ENCODE measurements at regions not wholly inside any gene's neighbourhood (a gene's known extent, or its start where the extent isn't known, plus 50 kb on each side); places are given as distances from the start of the nearest gene placed in this dataset.

DNA sequence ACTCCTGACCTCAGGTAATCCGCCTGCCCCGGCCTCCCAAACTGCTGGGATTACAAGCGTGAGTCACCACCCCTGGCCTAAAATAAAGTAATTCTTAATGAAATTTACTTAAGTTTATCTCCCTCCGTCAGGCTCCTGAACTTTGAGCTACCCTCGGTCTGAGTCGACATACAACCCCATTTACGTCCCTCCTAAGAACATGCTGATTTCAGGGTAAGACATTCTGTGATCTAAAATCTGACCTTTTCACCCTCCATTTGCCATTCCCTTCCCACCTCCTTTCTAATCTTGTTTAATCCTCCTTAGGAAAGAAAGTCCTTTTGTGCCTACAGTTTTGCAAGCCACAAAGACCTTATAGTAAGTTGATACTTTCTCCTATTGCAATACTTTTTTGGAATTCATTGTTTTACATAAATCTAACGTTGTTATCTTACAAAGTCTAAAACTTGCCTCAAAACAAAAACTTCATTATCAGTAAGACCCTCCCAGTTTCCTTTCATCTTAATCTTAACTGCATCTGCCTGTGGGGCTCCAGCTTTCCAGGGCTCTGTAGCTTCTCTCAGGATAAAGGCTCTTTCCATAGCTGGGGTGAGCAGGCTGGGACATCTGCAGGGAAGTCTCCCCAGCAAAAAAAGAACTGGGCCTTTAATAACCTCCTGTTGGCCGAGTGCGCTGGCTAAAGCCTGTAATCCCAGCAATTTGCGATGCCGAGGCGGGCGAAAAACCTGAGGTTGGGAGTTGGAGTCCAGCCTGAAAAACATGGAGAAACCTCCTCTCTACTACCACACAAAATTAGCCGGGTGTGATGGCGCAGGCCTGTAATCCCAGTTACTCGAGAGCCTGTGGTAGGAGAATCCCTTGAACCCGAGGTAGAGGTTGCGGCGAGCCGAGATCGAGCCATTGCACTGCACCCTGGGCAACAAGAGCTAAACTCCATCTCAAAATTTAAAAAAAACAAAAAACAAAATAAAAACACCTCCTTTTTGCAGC is 143.1 kb downstream of the ZNF737 start:
- Histone ChIP-seq H3K4me3 (ENCODE audit: low read depth, low read length) (peak overlapping the region; percentile 72), H3K9me3 (ENCODE audit: control insufficient read depth, low read length) (no peaks in the 10 kb centered on the region), H3K9ac (no peak overlapping the region), H3K27ac (peak overlapping the region; percentile 71), H3K4me2 (ENCODE audit: low read length) (peak overlapping the region; percentile 71), H3K4me1 (no peaks in the 10 kb centered on the region), H3K79me2 (no peaks in the 10 kb centered on the region), H3K36me3 (ENCODE audit: control insufficient read depth, insufficient read depth, low read length) (no peaks in the 10 kb centered on the region), H3K27me3 (ENCODE audit: control insufficient read depth, insufficient read depth, low read length) (no peaks in the 10 kb centered on the region), H2AFZ (peak overlapping the region; percentile 70)
- TF ChIP-seq, protein P1, sequence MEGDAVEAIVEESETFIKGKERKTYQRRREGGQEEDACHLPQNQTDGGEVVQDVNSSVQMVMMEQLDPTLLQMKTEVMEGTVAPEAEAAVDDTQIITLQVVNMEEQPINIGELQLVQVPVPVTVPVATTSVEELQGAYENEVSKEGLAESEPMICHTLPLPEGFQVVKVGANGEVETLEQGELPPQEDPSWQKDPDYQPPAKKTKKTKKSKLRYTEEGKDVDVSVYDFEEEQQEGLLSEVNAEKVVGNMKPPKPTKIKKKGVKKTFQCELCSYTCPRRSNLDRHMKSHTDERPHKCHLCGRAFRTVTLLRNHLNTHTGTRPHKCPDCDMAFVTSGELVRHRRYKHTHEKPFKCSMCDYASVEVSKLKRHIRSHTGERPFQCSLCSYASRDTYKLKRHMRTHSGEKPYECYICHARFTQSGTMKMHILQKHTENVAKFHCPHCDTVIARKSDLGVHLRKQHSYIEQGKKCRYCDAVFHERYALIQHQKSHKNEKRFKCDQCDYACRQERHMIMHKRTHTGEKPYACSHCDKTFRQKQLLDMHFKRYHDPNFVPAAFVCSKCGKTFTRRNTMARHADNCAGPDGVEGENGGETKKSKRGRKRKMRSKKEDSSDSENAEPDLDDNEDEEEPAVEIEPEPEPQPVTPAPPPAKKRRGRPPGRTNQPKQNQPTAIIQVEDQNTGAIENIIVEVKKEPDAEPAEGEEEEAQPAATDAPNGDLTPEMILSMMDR (IDR thresholded peaks at IDR 0.05), result no peak

DNA sequence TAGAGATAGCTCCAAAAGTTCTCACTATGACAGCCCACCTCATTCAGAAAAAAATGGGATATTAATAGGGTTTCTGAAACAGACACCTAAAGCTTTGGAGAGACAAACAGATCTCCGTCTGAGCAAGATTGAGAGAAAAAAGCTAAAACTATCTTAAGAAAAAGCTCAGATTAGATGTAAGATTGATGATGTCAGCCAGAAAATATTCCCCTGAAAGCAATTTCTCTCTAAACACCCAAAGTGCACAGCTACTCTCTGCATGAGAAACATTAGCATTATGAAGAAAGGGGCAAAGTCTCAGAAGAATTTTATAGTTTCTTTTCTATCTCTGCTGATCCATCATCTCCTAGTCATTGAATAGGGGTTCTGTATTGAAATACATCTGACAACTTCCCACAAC is 148.9 kb downstream of the ZNF737 start:
- Histone ChIP-seq H3K27ac (peak overlapping the region; percentile 69), H3K9ac (no peak overlapping the region), H3K9me3 (ENCODE audit: control insufficient read depth, low read length) (no peaks in the 10 kb centered on the region), H3K4me3 (ENCODE audit: low read depth, low read length) (no peak overlapping the region), H3K79me2 (no peaks in the 10 kb centered on the region), H3K4me2 (ENCODE audit: low read length) (peak overlapping the region; percentile 34), H3K36me3 (ENCODE audit: control insufficient read depth, insufficient read depth, low read length) (no peaks in the 10 kb centered on the region), H2AFZ (peak overlapping the region; percentile 25), H3K27me3 (ENCODE audit: control insufficient read depth, insufficient read depth, low read length) (no peaks in the 10 kb centered on the region), H3K4me1 (peaks cover 9% of the 10 kb centered on the region)
- TF ChIP-seq, protein P1 (IDR thresholded peaks at IDR 0.05), result no peak

DNA sequence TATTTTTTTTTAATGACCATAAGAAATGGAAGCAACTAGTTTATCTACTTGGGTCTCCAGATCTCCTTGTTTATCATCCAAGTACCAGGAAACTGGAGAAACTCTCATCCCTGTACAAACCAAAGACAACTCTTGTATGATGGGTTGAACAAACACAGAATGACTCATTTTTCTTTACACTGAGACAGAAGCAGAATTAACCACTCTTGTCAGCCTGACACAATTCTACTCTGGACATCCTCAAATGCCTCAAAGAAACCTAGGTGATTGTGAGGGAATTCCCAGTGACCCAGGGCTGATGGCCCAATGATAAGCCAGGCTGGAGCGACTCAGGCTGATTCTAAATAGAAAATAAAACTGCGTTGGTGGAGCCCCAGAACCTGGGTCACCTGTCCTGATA is 151.5 kb downstream of the ZNF737 start:
- TF ChIP-seq, protein P1 (IDR thresholded peaks at IDR 0.05), result no peak
- no peak overlapping the region for H2AFZ ChIP-seq
- no peak overlapping the region for H3K4me2 ChIP-seq (ENCODE audit: low read length)
- no peaks in the 10 kb centered on the region for H3K27me3 ChIP-seq (ENCODE audit: control insufficient read depth, insufficient read depth, low read length)
- no peak overlapping the region for H3K9ac ChIP-seq
- H3K79me2 ChIP-seq, result no peaks in the 10 kb centered on the region
- peaks cover 9% of the 10 kb centered on the region for H3K4me1 ChIP-seq
- no peaks in the 10 kb centered on the region for H3K9me3 ChIP-seq (ENCODE audit: control insufficient read depth, low read length)
- H3K27ac ChIP-seq, result peak overlapping the region; percentile 51
- no peak overlapping the region for H3K4me3 ChIP-seq (ENCODE audit: low read depth, low read length)
- H3K36me3 ChIP-seq (ENCODE audit: control insufficient read depth, insufficient read depth, low read length), result no peaks in the 10 kb centered on the region

DNA sequence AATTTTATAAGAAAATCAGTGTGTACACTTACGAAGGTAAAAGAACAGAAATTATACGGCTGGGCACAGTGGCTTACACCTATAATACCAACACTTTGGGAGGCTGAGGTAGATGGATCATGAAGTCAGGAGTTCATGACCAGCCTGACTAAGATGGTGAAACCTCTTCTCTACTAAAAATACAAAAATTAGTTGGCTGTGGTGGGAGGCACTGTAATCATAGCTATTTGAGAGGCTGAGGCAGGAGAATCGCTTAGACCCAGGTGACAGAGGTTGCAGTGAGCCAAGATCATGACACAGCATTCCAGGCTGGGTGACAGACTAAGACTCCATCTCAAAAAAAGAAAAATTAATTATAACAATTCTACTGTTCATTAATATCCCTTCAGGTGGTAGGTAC is 151.9 kb downstream of the ZNF737 start:
- Histone ChIP-seq H3K4me2 (ENCODE audit: low read length) (no peak overlapping the region), H3K36me3 (ENCODE audit: control insufficient read depth, insufficient read depth, low read length) (no peaks in the 10 kb centered on the region), H3K27ac (peak overlapping the region; percentile 51), H3K27me3 (ENCODE audit: control insufficient read depth, insufficient read depth, low read length) (no peaks in the 10 kb centered on the region), H3K4me1 (peaks cover 9% of the 10 kb centered on the region), H3K9me3 (ENCODE audit: control insufficient read depth, low read length) (no peaks in the 10 kb centered on the region), H3K4me3 (ENCODE audit: low read depth, low read length) (no peak overlapping the region), H3K79me2 (no peaks in the 10 kb centered on the region), H3K9ac (no peak overlapping the region), H2AFZ (no peak overlapping the region)
- TF ChIP-seq, protein P1 (IDR thresholded peaks at IDR 0.05), result no peak
